SIG-M5 treated with dmso at 0.1 percent for 504 hours (cell line): ENCODE measurements at regions not wholly inside any gene's neighbourhood (a gene's known extent, or its start where the extent isn't known, plus 50 kb on each side); places are given as distances from the start of the nearest gene placed in this dataset.
"Not testable (repeated sequence)": the region's sequence is repeated elsewhere in the genome, so short reads cannot be mapped to it uniquely, and the experiment has no call there.

Source experiments
- DNase-seq: peaks from one replicate; lab custom pipeline; 2025; ENCODE audit not compliant: unreplicated experiment; lab: John Stamatoyannopoulos, UW

- DNase-seq = no peak
These were observed 186.1 kb downstream of the KTN1 start for GRCh38 chr14:55766071-55766470.

GRCh38 chr14:55767286-55767685 is 187.3 kb downstream of the KTN1 start:
- DNase-seq = no peak

GRCh38 chr14:55769877-55770276 is 189.9 kb downstream of the KTN1 start:
- no peak for DNase-seq

GRCh38 chr14:55771242-55771981 is 191.4 kb downstream of the KTN1 start:
- no peak for DNase-seq

GRCh38 chr14:55772486-55772885 is 192.5 kb downstream of the KTN1 start:
- no peak for DNase-seq

- no peak for DNase-seq
These were observed 193.3 kb downstream of the KTN1 start for GRCh38 chr14:55773312-55773711.

- no peak for DNase-seq
These were observed 194.1 kb downstream of the KTN1 start for GRCh38 chr14:55773984-55774545.

- DNase-seq = no peak
These were observed 197.9 kb downstream of the KTN1 start for GRCh38 chr14:55777877-55778276.

GRCh38 chr14:55780156-55780946 is 200.3 kb downstream of the KTN1 start:
- DNase-seq = no peak

GRCh38 chr14:55781046-55781445 is 201.0 kb downstream of the KTN1 start:
- DNase-seq = no peak

GRCh38 chr14:55782166-55782565 is 202.2 kb downstream of the KTN1 start:
- no peak for DNase-seq

- DNase-seq = peak; percentile 4
These were observed 209.4 kb downstream of the KTN1 start for GRCh38 chr14:55789406-55789805.

- DNase-seq = no peak
These were observed 214.9 kb downstream of the KTN1 start for GRCh38 chr14:55794655-55795595.

GRCh38 chr14:55796513-55796912 is 216.5 kb downstream of the KTN1 start:
- DNase-seq = not testable (repeated sequence)

GRCh38 chr14:55798406-55798805 is 218.4 kb downstream of the KTN1 start:
- DNase-seq = no peak

- DNase-seq = no peak
These were observed 219.6 kb downstream of the KTN1 start for GRCh38 chr14:55799508-55800095.

GRCh38 chr14:55800156-55800785 is 220.3 kb downstream of the KTN1 start:
- DNase-seq = no peak

- DNase-seq = no peak
These were observed 221.1 kb downstream of the KTN1 start for GRCh38 chr14:55801121-55801520.

- peak; percentile 16 for DNase-seq
These were observed 223.2 kb downstream of the KTN1 start for GRCh38 chr14:55802986-55803872.
